HCT116 (cell line): ENCODE measurements at regions not wholly inside any gene's neighbourhood (a gene's known extent, or its start where the extent isn't known, plus 50 kb on each side); places are given as distances from the start of the nearest gene placed in this dataset.

Source experiments
- ATAC-seq: fragments of 200-7000 bp; cut with Tn5 transposase; 2 replicates; pipeline ENCODE4 v1.9.1; 2020; ENCODE audit warnings: mild to moderate bottlenecking, moderate library complexity
- BruUV-seq: library from RNA; stranded (reverse); fragments of 400-500 nt; replicated peaks from 2 replicates; lab custom pipeline; 2021; lab: Mats Ljungman, UMichigan
- CTCF ChIA-PET: fragments of 300-600 bp; sonication (Branson Sonifier 250); formaldehyde crosslinking; loops from one replicate; lab custom pipeline; 2021; ENCODE audit warnings: antibody characterized with exemption; lab: Charles Lee
- POLR2A ChIA-PET: fragments of 300-600, 350-600 bp; sonication (Branson Sonifier 250); formaldehyde crosslinking; loops from one replicate; lab custom pipeline; 2021; ENCODE audit warnings: antibody characterized with exemption; lab: Charles Lee
- RAD21 ChIA-PET, 2 experiments: fragments of 300-600 bp; sonication (Branson Sonifier 250); formaldehyde crosslinking; loops; one replicate each; lab custom pipeline; 2023; ENCODE audit warnings: low total read pairs in 2 of 2; ENCODE audit not compliant: uncharacterized antibody in 2 of 2, unreplicated experiment in 2 of 2, low non-redundant PET in 1 of 2; lab: Charles Lee
- DNase-seq: peaks from one replicate; pipeline ENCODE4 v3.0.0-alpha.2; 2010; ENCODE audit warnings: low read depth, low spot score
- H2AFZ ChIP-seq: fragments of 200-600 bp; shearing (Covaris generic), sonication (generic); 2 replicates; pipeline ENCODE4 v1.6.1; 2017; ENCODE audit warnings: low read depth, mixed run types, mixed read lengths, antibody characterized with exemption, low read length; ENCODE audit not compliant: poor library complexity, severe bottlenecking
- H3K27ac ChIP-seq: 2 replicates; pipeline ENCODE4 v1.5.1; 2012; ENCODE audit warnings: low read depth, low read length
- H3K27me3 ChIP-seq: fragments of 200-600 bp; sonication (generic); 2 replicates; pipeline ENCODE4 v1.6.1; 2016; ENCODE audit warnings: mixed run types, low read length, mixed read lengths; ENCODE audit not compliant: insufficient read depth
- H3K36me3 ChIP-seq, 2 experiments: fragments of 200-500 bp in 1 of 2; fragments of 200-600 bp in 1 of 2; sonication (Bioruptor generic) in 1 of 2; sonication (generic) in 1 of 2; 2 replicates each; pipeline versions ENCODE4 v1.5.1 to v1.6.1; 2014 to 2016; ENCODE audit warnings: low read length in 2 of 2, inconsistent platforms in 1 of 2, mixed read lengths in 1 of 2, mixed run types in 1 of 2; ENCODE audit not compliant: insufficient read depth in 2 of 2, control insufficient read depth in 1 of 2
- H3K4me1 ChIP-seq, 2 experiments: fragments of 200-600 bp in 1 of 2; sonication (generic) in 1 of 2; 2 replicates each; pipeline versions ENCODE4 v1.5.1 to v1.6.1; 2012 to 2017; ENCODE audit warnings: low read length in 2 of 2, inconsistent platforms in 1 of 2, mild to moderate bottlenecking in 1 of 2, mixed read lengths in 1 of 2, mixed run types in 1 of 2, moderate library complexity in 1 of 2; ENCODE audit not compliant: insufficient read depth in 2 of 2, control insufficient read depth in 1 of 2
- H3K4me2 ChIP-seq: fragments of 200-600 bp; sonication (generic); 2 replicates; pipeline ENCODE4 v1.6.1; 2017; ENCODE audit warnings: mixed run types, low read length, mixed read lengths
- H3K4me3 ChIP-seq, 2 experiments: fragments of 200-600 bp in 1 of 2; sonication (generic) in 1 of 2; replicated peaks in 1 of 2; 2 replicates each; pipeline ENCODE4 v1.5.1; 2011 to 2016; ENCODE audit warnings: low read length in 2 of 2, control low read depth in 1 of 2, low read depth in 1 of 2, mild to moderate bottlenecking in 1 of 2, mixed read lengths in 1 of 2, mixed run types in 1 of 2
- H3K79me2 ChIP-seq: fragments of 200-600 bp; sonication (generic); 2 replicates; pipeline ENCODE4 v1.6.1; 2017; ENCODE audit warnings: mild to moderate bottlenecking, mixed run types, low read length, moderate library complexity, mixed read lengths; ENCODE audit not compliant: insufficient read depth
- H3K9ac ChIP-seq: fragments of 200-600 bp; sonication (generic); 2 replicates; pipeline ENCODE4 v1.6.1; 2016; ENCODE audit warnings: low read length, mixed read lengths
- H3K9me2 ChIP-seq: fragments of 200-600 bp; sonication (generic), shearing (Covaris generic); 2 replicates; pipeline ENCODE4 v1.6.1; 2017; ENCODE audit warnings: mixed run types, mild to moderate bottlenecking, moderate library complexity; ENCODE audit not compliant: insufficient read depth
- H3K9me3 ChIP-seq, 2 experiments: fragments of 200-500 bp in 1 of 2; fragments of 200-600 bp in 1 of 2; sonication (Bioruptor generic) in 1 of 2; sonication (generic) in 1 of 2; 2 replicates each; pipeline ENCODE4 v1.6.1; 2014 to 2017; ENCODE audit warnings: low read length in 2 of 2, mixed read lengths in 2 of 2, inconsistent platforms in 1 of 2, low read depth in 1 of 2, mild to moderate bottlenecking in 1 of 2, mixed run types in 1 of 2, moderate library complexity in 1 of 2; ENCODE audit not compliant: control insufficient read depth in 1 of 2, insufficient read depth in 1 of 2
- H4K20me1 ChIP-seq: fragments of 200-600 bp; sonication (generic), shearing (Covaris generic); 2 replicates; pipeline ENCODE4 v1.6.1; 2017; ENCODE audit warnings: mixed run types, mild to moderate bottlenecking, moderate library complexity; ENCODE audit not compliant: insufficient read depth
- CBX3 ChIP-seq: IDR thresholded peaks from 2 replicates; pipeline ENCODE4 v1.6.1; 2012; ENCODE audit warnings: low read depth
- EGR1 ChIP-seq: IDR thresholded peaks from 2 replicates; pipeline ENCODE4 v1.6.1; 2012; ENCODE audit warnings: low read depth
- ELF1 ChIP-seq: IDR thresholded peaks from 2 replicates; pipeline ENCODE4 v1.6.1; 2012; ENCODE audit warnings: low read depth, borderline replicate concordance
- EZH2 ChIP-seq: fragments of 200-600 bp; sonication (generic); IDR thresholded peaks from 2 replicates; pipeline ENCODE4 v1.6.1; 2017; ENCODE audit warnings: antibody characterized with exemption, mixed run types
- EZH2phosphoT487 ChIP-seq: fragments of 200-600 bp; IDR thresholded peaks from 2 replicates; pipeline ENCODE4 v1.6.1; 2018; ENCODE audit warnings: antibody characterized with exemption, borderline replicate concordance
- FOSL1 ChIP-seq: IDR thresholded peaks from 2 replicates; pipeline ENCODE4 v1.6.1; 2012; ENCODE audit warnings: low read depth
- JUND ChIP-seq: IDR thresholded peaks from 2 replicates; pipeline ENCODE4 v1.6.1; 2012
- POLR2A ChIP-seq: IDR thresholded peaks from 2 replicates; pipeline ENCODE4 v1.7.0; 2011; ENCODE audit warnings: borderline replicate concordance; ENCODE audit not compliant: insufficient read depth, insufficient read length; ENCODE audit errors: extremely low read depth
- POLR2AphosphoS5 ChIP-seq: IDR thresholded peaks from 2 replicates; pipeline ENCODE4 v1.6.1; 2011; ENCODE audit warnings: mild to moderate bottlenecking, low read depth, low read length, moderate library complexity
- RAD21 ChIP-seq: IDR thresholded peaks from 2 replicates; pipeline ENCODE4 v1.6.1; 2012; ENCODE audit warnings: low read depth, mild to moderate bottlenecking
- SIN3A ChIP-seq: IDR thresholded peaks from 2 replicates; pipeline ENCODE4 v1.6.1; 2012; ENCODE audit warnings: low read depth
- SP1 ChIP-seq: IDR thresholded peaks from 2 replicates; pipeline ENCODE4 v1.6.1; 2012; ENCODE audit warnings: low read depth
- SRF ChIP-seq: IDR thresholded peaks from 2 replicates; pipeline ENCODE4 v1.6.1; 2012; ENCODE audit warnings: low read depth
- TCF7L2 ChIP-seq: IDR thresholded peaks from 2 replicates; pipeline ENCODE4 v1.7.0; 2011; ENCODE audit warnings: borderline replicate concordance, inconsistent platforms; ENCODE audit not compliant: insufficient read depth, insufficient read length; ENCODE audit errors: extremely low read depth
- YY1 ChIP-seq: IDR thresholded peaks from 2 replicates; pipeline ENCODE4 v1.6.1; 2011; ENCODE audit warnings: low read length, low read depth, moderate library complexity, mild to moderate bottlenecking; ENCODE audit not compliant: insufficient replicate concordance; ENCODE audit errors: extremely low read depth
- ZFX ChIP-seq: fragments of 450-650 bp; IDR thresholded peaks from 2 replicates; pipeline ENCODE4 v1.6.1; 2017
- ZNF274 ChIP-seq: fragments of 200-500 bp; sonication (Bioruptor generic); IDR thresholded peaks from 2 replicates; pipeline ENCODE4 v1.6.1; 2014; ENCODE audit warnings: mild to moderate bottlenecking, low read depth, low read length, inconsistent platforms
- intact Hi-C: fragments of 100-400 bp; cut with micrococcal nuclease; formaldehyde crosslinking; loops from 2 replicates; pipeline ENCODE4 v1.10.0; 2022
- TF ChIP-seq, protein P1 (sequence below): IDR thresholded peaks from 2 replicates; pipeline ENCODE4 v1.6.1; 2012
- TF ChIP-seq, protein P2 (sequence below): IDR thresholded peaks from 2 replicates; pipeline ENCODE4 v1.6.1; 2011; ENCODE audit warnings: mild to moderate bottlenecking, low read length, moderate library complexity; ENCODE audit not compliant: insufficient replicate concordance; ENCODE audit errors: extremely low read depth
- TF ChIP-seq, protein P3 (sequence below): IDR thresholded peaks from 2 replicates; pipeline ENCODE4 v1.6.1; 2012

DNA sequence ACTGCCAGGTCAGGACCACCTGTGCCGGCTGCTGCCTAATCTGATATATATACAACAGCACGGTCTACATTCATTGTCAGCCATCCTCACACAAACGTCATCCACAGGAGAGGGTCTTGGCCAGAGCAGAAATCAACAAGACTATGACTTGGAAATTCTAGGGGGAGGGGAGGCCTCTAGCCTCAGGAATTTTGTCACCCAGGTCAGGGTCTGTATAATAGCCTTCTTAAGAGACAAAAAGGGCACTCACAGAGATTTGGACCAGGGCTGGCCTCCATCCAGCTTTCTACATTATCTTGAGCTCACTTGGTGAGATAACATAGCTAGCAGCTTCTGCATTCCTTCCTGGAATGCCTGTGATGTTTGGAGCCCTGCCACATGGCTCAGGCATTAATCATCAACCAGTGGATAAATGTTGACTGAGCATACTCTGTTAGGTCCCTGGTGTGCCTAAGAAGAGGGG, 50.4 kb upstream of the CTIF start:
- Histone ChIP-seq H2AFZ (peak overlapping the region; percentile 19), H3K4me2 (peak overlapping the region; percentile 54), H4K20me1 (no peaks in the 10 kb centered on the region), H3K79me2 (no peaks in the 10 kb centered on the region), H3K27me3 (no peaks in the 10 kb centered on the region), H3K9ac (no peak overlapping the region), H3K9me2 (no peaks in the 10 kb centered on the region), H3K9me3 (no peaks in the 10 kb centered on the region), H3K4me3 (no peak overlapping the region), H3K4me1 (peaks cover 16 to 20% of the 10 kb centered on the region in 2 experiments), H3K36me3 (no peaks in the 10 kb centered on the region), H3K27ac (no peak overlapping the region)
- RAD21 ChIA-PET, result no interaction called here
- BruUV-seq, result no TSS peak
- TF ChIP-seq SP1, result 0 out of 2 replicates have a peak, but pooled peaks have one; percentile 41
- TF ChIP-seq FOSL1, result peak; percentile 74
- no peak for TF ChIP-seq EGR1
- no peak for TF ChIP-seq ZNF274
- TF ChIP-seq, protein P1, sequence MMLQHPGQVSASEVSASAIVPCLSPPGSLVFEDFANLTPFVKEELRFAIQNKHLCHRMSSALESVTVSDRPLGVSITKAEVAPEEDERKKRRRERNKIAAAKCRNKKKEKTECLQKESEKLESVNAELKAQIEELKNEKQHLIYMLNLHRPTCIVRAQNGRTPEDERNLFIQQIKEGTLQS, result 0 out of 2 replicates have a peak, but pooled peaks have one; percentile 8
- TF ChIP-seq SIN3A, result peak; percentile 46; the same call in 1 of the 2 replicates
- TF ChIP-seq POLR2AphosphoS5, result peak; percentile 43; the same call in 1 of the 2 replicates
- TF ChIP-seq YY1, result no peak
- TF ChIP-seq CBX3, result peak; percentile 50; the same call in 1 of the 2 replicates
- peak; percentile 43 for TF ChIP-seq TCF7L2
- TF ChIP-seq JUND, result peak; percentile 75
- CTCF ChIA-PET, result interaction anchor here (1.0 kb wide), 1 partner anchor 43 kb away, joined by 3 read pairs; no protein-coding TSS in a partner anchor
- POLR2A ChIA-PET, result no interaction called here
- intact Hi-C loops, result no loop called here
- DNase-seq (peak; percentile 41), ATAC-seq (peak; percentile 97)

DNA sequence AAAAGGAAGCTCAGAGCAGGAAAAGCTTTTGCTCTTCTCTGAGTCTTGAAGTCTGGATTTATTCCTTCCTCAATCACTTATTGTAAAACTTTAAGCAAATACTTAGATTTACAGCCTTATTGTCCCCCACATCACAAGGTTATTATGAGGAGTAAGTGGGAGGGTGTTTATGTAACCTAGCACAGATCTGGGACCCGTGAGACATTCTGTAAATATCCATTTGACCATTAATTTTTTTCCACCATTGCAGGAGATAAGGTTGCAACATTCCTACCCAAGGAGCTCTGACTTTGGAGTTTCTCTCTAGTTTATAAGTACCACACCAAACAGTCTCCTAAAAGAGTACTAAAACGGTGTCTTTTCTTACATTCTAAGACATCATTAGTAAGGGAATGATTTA, 52.1 kb upstream of the CTIF start:
- no peak overlapping the region for H3K4me2 ChIP-seq
- no peak overlapping the region for H3K27ac ChIP-seq
- no peaks in the 10 kb centered on the region for H3K9me3 ChIP-seq
- H3K9ac ChIP-seq, result no peak overlapping the region
- ATAC-seq (no peak), DNase-seq (no peak)
- H3K4me1 ChIP-seq, result peaks cover 16 to 20% of the 10 kb centered on the region in 2 experiments
- no peaks in the 10 kb centered on the region for H3K79me2 ChIP-seq
- intact Hi-C loops, result no loop called here
- H3K36me3 ChIP-seq, result no peaks in the 10 kb centered on the region
- H3K27me3 ChIP-seq, result no peaks in the 10 kb centered on the region
- H4K20me1 ChIP-seq, result no peaks in the 10 kb centered on the region
- CTCF ChIA-PET, result interaction anchor here (1.3 kb wide), 1 partner anchor 178 kb away, joined by 3 read pairs; no protein-coding TSS in a partner anchor
- H3K4me3 ChIP-seq, result no peak overlapping the region
- POLR2A ChIA-PET, result no interaction called here
- BruUV-seq, result no TSS peak
- H2AFZ ChIP-seq, result no peak overlapping the region
- RAD21 ChIA-PET, result no interaction called here
- H3K9me2 ChIP-seq, result no peaks in the 10 kb centered on the region
- TF ChIP-seq EGR1 (no peak), ZFX (no peak), JUND (no peak), ELF1 (no peak), SRF (no peak), POLR2AphosphoS5 (no peak), POLR2A (no peak), TCF7L2 (no peak), EZH2phosphoT487 (no peak), RAD21 (no peak), EZH2 (no peak), SIN3A (no peak), FOSL1 (no peak), YY1 (no peak)
- TF ChIP-seq, protein P2, sequence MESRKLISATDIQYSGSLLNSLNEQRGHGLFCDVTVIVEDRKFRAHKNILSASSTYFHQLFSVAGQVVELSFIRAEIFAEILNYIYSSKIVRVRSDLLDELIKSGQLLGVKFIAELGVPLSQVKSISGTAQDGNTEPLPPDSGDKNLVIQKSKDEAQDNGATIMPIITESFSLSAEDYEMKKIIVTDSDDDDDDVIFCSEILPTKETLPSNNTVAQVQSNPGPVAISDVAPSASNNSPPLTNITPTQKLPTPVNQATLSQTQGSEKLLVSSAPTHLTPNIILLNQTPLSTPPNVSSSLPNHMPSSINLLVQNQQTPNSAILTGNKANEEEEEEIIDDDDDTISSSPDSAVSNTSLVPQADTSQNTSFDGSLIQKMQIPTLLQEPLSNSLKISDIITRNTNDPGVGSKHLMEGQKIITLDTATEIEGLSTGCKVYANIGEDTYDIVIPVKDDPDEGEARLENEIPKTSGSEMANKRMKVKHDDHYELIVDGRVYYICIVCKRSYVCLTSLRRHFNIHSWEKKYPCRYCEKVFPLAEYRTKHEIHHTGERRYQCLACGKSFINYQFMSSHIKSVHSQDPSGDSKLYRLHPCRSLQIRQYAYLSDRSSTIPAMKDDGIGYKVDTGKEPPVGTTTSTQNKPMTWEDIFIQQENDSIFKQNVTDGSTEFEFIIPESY, result no peak
- TF ChIP-seq, protein P3, sequence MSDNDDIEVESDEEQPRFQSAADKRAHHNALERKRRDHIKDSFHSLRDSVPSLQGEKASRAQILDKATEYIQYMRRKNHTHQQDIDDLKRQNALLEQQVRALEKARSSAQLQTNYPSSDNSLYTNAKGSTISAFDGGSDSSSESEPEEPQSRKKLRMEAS, result no peak
